SK-N-SH (cell line): ENCODE measurements at regions not wholly inside any gene's neighbourhood (a gene's known extent, or its start where the extent isn't known, plus 50 kb on each side); places are given as distances from the start of the nearest gene placed in this dataset.
"Not testable (repeated sequence)": the region's sequence is repeated elsewhere in the genome, so short reads cannot be mapped to it uniquely, and the experiment has no call there.

Experiments
- CTCF ChIA-PET: fragments of 300-600, 350-600 bp; formaldehyde crosslinking; extraction: SDS; loops from one replicate; lab custom pipeline; 2021; lab: Yijun Ruan, JAX
- POLR2A ChIA-PET: fragments of 350-600 bp; sonication (Branson Sonifier 250); formaldehyde crosslinking; extraction: SDS; loops from one replicate; lab custom pipeline; 2020; ENCODE audit warnings: antibody characterized with exemption, inconsistent platforms; lab: Yijun Ruan, JAX
- DNase-seq: peaks from one replicate; pipeline ENCODE4 v3.0.0; 2012
- H2AFZ ChIP-seq: fragments of 200-600 bp; sonication (generic); 2 replicates; pipeline ENCODE4 v1.8.1; 2016; ENCODE audit warnings: antibody characterized with exemption, mild to moderate bottlenecking, low read depth
- H3F3A ChIP-seq: fragments of 200-600 bp; sonication (generic); replicated peaks from 2 replicates; pipeline ENCODE3; 2016; ENCODE audit warnings: antibody characterized with exemption, mild to moderate bottlenecking; ENCODE audit not compliant: insufficient read depth
- H3K27ac ChIP-seq, 2 experiments: fragments of 200-500 bp in 1 of 2; fragments of 200-600 bp in 1 of 2; sonication (Bioruptor generic) in 1 of 2; sonication (generic), shearing (Covaris generic) in 1 of 2; 2 replicates each; pipeline versions ENCODE4 v1.5.1 to v1.6.1; 2014 to 2016; ENCODE audit warnings: low read depth in 2 of 2, inconsistent platforms in 1 of 2, low read length in 1 of 2, mild to moderate bottlenecking in 1 of 2, mixed read lengths in 1 of 2
- H3K27me3 ChIP-seq: fragments of 200-600 bp; sonication (generic), shearing (Covaris generic); 2 replicates; pipeline ENCODE4 v1.6.1; 2016; ENCODE audit warnings: mixed run types; ENCODE audit not compliant: insufficient read depth
- H3K36me3 ChIP-seq, 2 experiments: fragments of 200-500 bp in 1 of 2; fragments of 200-600 bp in 1 of 2; sonication (Bioruptor generic) in 1 of 2; sonication (generic) in 1 of 2; replicated peaks in 1 of 2; 2 replicates each; pipeline versions ENCODE3 to v1.5.1; 2014 to 2016; ENCODE audit warnings: low read length in 1 of 2, mild to moderate bottlenecking in 1 of 2; ENCODE audit not compliant: insufficient read depth in 2 of 2, control insufficient read depth in 1 of 2
- H3K4me1 ChIP-seq, 2 experiments: fragments of 200-500 bp in 1 of 2; fragments of 200-600 bp in 1 of 2; sonication (Bioruptor generic) in 1 of 2; sonication (generic), shearing (Covaris generic) in 1 of 2; 2 replicates each; pipeline versions ENCODE4 v1.5.1 to v1.6.1; 2014 to 2016; ENCODE audit warnings: low read depth in 1 of 2, low read length in 1 of 2, mixed run types in 1 of 2; ENCODE audit not compliant: insufficient read depth in 2 of 2, control insufficient read depth in 1 of 2
- H3K4me2 ChIP-seq: fragments of 200-600 bp; sonication (generic), shearing (Covaris generic); 2 replicates; pipeline ENCODE4 v1.6.1; 2017; ENCODE audit warnings: mixed run types
- H3K4me3 ChIP-seq, 2 experiments: fragments of 200-500 bp in 1 of 2; fragments of 200-600 bp in 1 of 2; sonication (Bioruptor generic) in 1 of 2; sonication (generic), shearing (Covaris generic) in 1 of 2; 2 replicates each; pipeline versions ENCODE4 v1.5.1 to v1.8.1; 2014 to 2016; ENCODE audit warnings: low read depth in 2 of 2, inconsistent platforms in 1 of 2, low read length in 1 of 2, mild to moderate bottlenecking in 1 of 2, mixed read lengths in 1 of 2, moderate library complexity in 1 of 2
- H3K79me2 ChIP-seq: fragments of 200-600 bp; sonication (generic); 2 replicates; pipeline ENCODE4 v1.8.1; 2017; ENCODE audit warnings: mild to moderate bottlenecking; ENCODE audit not compliant: insufficient read depth
- H3K9ac ChIP-seq: fragments of 200-600 bp; sonication (generic); 2 replicates; pipeline ENCODE4 v1.6.1; 2017; ENCODE audit warnings: mixed run types
- H3K9me2 ChIP-seq: fragments of 200-600 bp; sonication (generic); 2 replicates; pipeline ENCODE4 v1.6.1; 2017; ENCODE audit warnings: mixed run types
- H3K9me3 ChIP-seq: fragments of 200-600 bp; sonication (generic); 2 replicates; pipeline ENCODE4 v1.6.1; 2017; ENCODE audit warnings: mixed run types, mild to moderate bottlenecking, moderate library complexity
- H4K20me1 ChIP-seq: fragments of 200-600 bp; sonication (generic); 2 replicates; pipeline ENCODE4 v1.6.1; 2017; ENCODE audit warnings: mild to moderate bottlenecking, mixed run types; ENCODE audit not compliant: insufficient read depth
- CHD2 ChIP-seq: fragments of 150-350 bp; IDR thresholded peaks from 2 replicates; pipeline ENCODE4 v1.6.1; 2018; ENCODE audit warnings: low read length; ENCODE audit not compliant: partially characterized antibody
- ELF1 ChIP-seq: IDR thresholded peaks from 2 replicates; pipeline ENCODE4 v1.4.0; 2012
- EZH2phosphoT487 ChIP-seq: fragments of 200-600 bp; sonication (generic); IDR thresholded peaks from 2 replicates; pipeline ENCODE4 v1.6.1; 2017; ENCODE audit warnings: low read depth, mixed run types, mild to moderate bottlenecking, antibody characterized with exemption, moderate library complexity, borderline replicate concordance
- FOSL2 ChIP-seq: IDR thresholded peaks from 2 replicates; pipeline ENCODE4 v1.4.0; 2012; ENCODE audit warnings: low read depth, mild to moderate bottlenecking, moderate library complexity, borderline replicate concordance
- FOXM1 ChIP-seq: IDR thresholded peaks from 2 replicates; pipeline ENCODE4 v1.4.0; 2012; ENCODE audit warnings: low read depth, mild to moderate bottlenecking
- JUND ChIP-seq: IDR thresholded peaks from 2 replicates; pipeline ENCODE4 v1.4.0; 2012
- NRF1 ChIP-seq: IDR thresholded peaks from 2 replicates; pipeline ENCODE4 v1.6.1; 2012; ENCODE audit warnings: low read depth, mild to moderate bottlenecking, low read length
- PBX3 ChIP-seq: IDR thresholded peaks from 2 replicates; pipeline ENCODE4; 2012
- POLR2AphosphoS5 ChIP-seq: IDR thresholded peaks from 2 replicates; pipeline ENCODE4 v1.6.1; 2012; ENCODE audit warnings: low read depth, low read length
- RAD21 ChIP-seq: IDR thresholded peaks from 2 replicates; pipeline ENCODE4 v1.6.1; 2012; ENCODE audit warnings: mild to moderate bottlenecking, low read length
- RCOR1 ChIP-seq: fragments of 150-350 bp; IDR thresholded peaks from 2 replicates; pipeline ENCODE4 v1.6.1; 2017; ENCODE audit warnings: antibody characterized with exemption, low read length
- TAF1 ChIP-seq: IDR thresholded peaks from 2 replicates; pipeline ENCODE4 v1.6.1; 2012; ENCODE audit warnings: low read depth, mild to moderate bottlenecking, low read length, moderate library complexity, borderline replicate concordance
- TCF12 ChIP-seq: IDR thresholded peaks from 2 replicates; pipeline ENCODE4 v1.4.0; 2012
- TEAD4 ChIP-seq: IDR thresholded peaks from 2 replicates; pipeline ENCODE4 v1.4.0; 2012; ENCODE audit warnings: mild to moderate bottlenecking, borderline replicate concordance; ENCODE audit not compliant: insufficient read depth
- YY1 ChIP-seq: IDR thresholded peaks from 2 replicates; pipeline ENCODE4 v1.4.0; 2012; ENCODE audit warnings: low read depth, mild to moderate bottlenecking
- ZBTB33 ChIP-seq: IDR thresholded peaks from 2 replicates; pipeline ENCODE4 v1.4.0; 2012; ENCODE audit warnings: low read depth, borderline replicate concordance
- WGBS: methylation state at CpG from one replicate; pipeline ENCODE4 v1.1.6; 2017; ENCODE audit warnings: low lambda C conversion rate; 5-methylcytosine and 5-hydroxymethylcytosine counted together
- TF ChIP-seq, protein P1 (sequence below): IDR thresholded peaks from 2 replicates; pipeline ENCODE4 v1.4.0; 2012; ENCODE audit warnings: low read depth

DNA sequence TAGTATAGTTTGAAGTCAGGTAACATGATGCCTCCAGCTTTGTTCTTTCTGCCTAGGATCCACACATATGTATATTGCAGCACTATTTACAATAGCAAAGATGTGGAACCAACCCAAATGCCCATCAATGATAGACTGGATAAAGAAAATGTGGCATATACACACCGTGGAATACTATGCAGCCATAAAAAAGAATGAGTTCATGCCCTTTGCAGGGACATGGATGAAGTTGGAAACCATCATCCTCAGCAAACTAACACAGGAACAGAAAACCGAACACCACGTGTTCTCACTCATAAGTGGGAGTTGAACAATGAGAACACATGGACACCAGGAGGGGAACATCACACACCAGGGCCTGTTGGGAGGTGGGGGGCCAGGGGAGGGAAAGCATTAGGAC is 1111.5 kb downstream of the BRD1 start:
- H3K4me3 ChIP-seq, H3K9ac ChIP-seq, DNase-seq, H3K36me3 ChIP-seq, H2AFZ ChIP-seq, POLR2A ChIA-PET, H3K4me1 ChIP-seq, H3K79me2 ChIP-seq, H3F3A ChIP-seq, H3K27me3 ChIP-seq, H3K27ac ChIP-seq, CTCF ChIA-PET, H3K9me2 ChIP-seq, H3K9me3 ChIP-seq, H3K4me2 ChIP-seq, H4K20me1 ChIP-seq: not testable (repeated sequence)
- WGBS, result 23% methylated on average over 3 of the region's 3 CpGs

DNA sequence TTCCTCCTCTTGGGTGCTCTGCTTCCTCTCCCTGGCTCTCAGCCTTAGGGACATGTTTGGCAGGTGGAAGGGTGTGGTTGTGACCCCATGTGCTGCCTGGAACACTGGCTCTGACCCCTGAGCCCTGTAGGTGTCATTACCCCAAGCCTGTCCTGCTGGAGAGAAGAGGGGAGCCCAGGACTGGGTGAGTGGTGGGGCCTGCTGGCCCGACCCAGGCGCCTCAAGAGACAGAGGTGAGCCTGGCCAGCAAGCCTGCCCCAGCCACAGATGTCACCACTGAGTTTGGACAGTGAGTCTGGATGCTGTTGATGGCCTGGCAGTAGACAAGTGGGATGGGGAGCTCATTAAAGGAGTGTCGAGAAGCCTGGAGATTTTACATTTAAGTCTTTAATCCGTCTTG is 1112.2 kb downstream of the BRD1 start:
- no peak overlapping the region for H3K27ac ChIP-seq
- H3F3A ChIP-seq, result no peaks in the 10 kb centered on the region
- ChIA-PET POLR2A (no interaction called here), CTCF (no interaction called here)
- H3K4me3 ChIP-seq, result no peak overlapping the region
- H3K9ac ChIP-seq, result no peak overlapping the region
- H2AFZ ChIP-seq, result no peak overlapping the region
- H3K27me3 ChIP-seq, result no peaks in the 10 kb centered on the region; the same call in 1 of the 2 replicates
- H3K79me2 ChIP-seq, result no peaks in the 10 kb centered on the region
- no peaks in the 10 kb centered on the region; a peak in 1 of 4 replicates for H3K4me1 ChIP-seq
- TF ChIP-seq TEAD4, result no peak
- no peak for TF ChIP-seq POLR2AphosphoS5
- no peak for TF ChIP-seq NRF1
- H4K20me1 ChIP-seq, result no peaks in the 10 kb centered on the region
- no peaks in the 10 kb centered on the region for H3K9me2 ChIP-seq
- no peaks in the 10 kb centered on the region for H3K36me3 ChIP-seq
- WGBS, result 11% methylated on average over 2 of the region's 4 CpGs
- H3K4me2 ChIP-seq, result no peak overlapping the region
- DNase-seq, result no peak
- H3K9me3 ChIP-seq, result no peaks in the 10 kb centered on the region

DNA sequence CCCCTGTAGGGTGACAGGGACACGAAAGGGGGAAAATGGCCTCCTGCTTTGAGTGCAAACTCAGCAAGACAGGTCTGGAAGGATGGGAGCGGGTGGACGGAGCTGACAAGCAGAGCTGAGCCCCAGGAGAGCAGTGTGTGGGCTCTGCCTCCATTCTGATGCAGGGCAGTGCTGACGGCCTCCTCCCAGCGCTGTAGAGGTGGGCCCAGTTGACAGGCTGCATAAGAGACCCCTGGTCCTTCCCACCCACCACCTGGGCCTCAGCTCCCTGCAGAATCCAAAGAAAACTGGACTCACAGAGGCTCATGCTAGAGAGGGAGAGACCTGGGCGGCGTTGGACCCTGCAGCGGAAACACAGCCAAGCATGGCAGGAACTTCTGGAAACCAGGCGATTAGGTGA is 1113.4 kb downstream of the BRD1 start:
- Histone ChIP-seq H3F3A (no peaks in the 10 kb centered on the region), H2AFZ (no peak overlapping the region), H3K9me3 (no peaks in the 10 kb centered on the region), H4K20me1 (no peaks in the 10 kb centered on the region), H3K36me3 (no peaks in the 10 kb centered on the region), H3K79me2 (no peaks in the 10 kb centered on the region), H3K9ac (no peak overlapping the region), H3K4me2 (no peak overlapping the region), H3K4me1 (no peaks in the 10 kb centered on the region; a peak in 1 of 4 replicates), H3K27me3 (no peaks in the 10 kb centered on the region; the same call in 1 of the 2 replicates), H3K27ac (no peak overlapping the region), H3K4me3 (no peak overlapping the region), H3K9me2 (no peaks in the 10 kb centered on the region)
- TF ChIP-seq CHD2, result no peak
- no peak for TF ChIP-seq FOSL2
- TF ChIP-seq FOXM1, result no peak
- TF ChIP-seq, protein P1, sequence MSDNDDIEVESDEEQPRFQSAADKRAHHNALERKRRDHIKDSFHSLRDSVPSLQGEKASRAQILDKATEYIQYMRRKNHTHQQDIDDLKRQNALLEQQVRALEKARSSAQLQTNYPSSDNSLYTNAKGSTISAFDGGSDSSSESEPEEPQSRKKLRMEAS, result no peak
- no peak for TF ChIP-seq RCOR1
- TF ChIP-seq ZBTB33, result no peak
- no peak for TF ChIP-seq PBX3
- no peak for TF ChIP-seq NRF1
- no peak for TF ChIP-seq EZH2phosphoT487
- TF ChIP-seq TAF1, result no peak
- no peak for TF ChIP-seq TCF12
- TF ChIP-seq RAD21, result no peak
- no peak for TF ChIP-seq JUND
- no peak for TF ChIP-seq ELF1
- TF ChIP-seq YY1, result no peak
- 55% methylated on average over 6 of the region's 9 CpGs for WGBS
- ChIA-PET POLR2A (no interaction called here), CTCF (no interaction called here)
- DNase-seq, result no peak
